Astrocyte of the spinal cord (primary cell): ENCODE measurements at regions not wholly inside any gene's neighbourhood (a gene's known extent, or its start where the extent isn't known, plus 50 kb on each side); places are given as distances from the start of the nearest gene placed in this dataset.

ENCODE experiments used
- DNase-seq: peaks from one replicate; pipeline ENCODE4 v3.0.0; 2011; ENCODE audit warnings: low read depth, low spot score
- H3K4me3 ChIP-seq: 2 replicates; pipeline ENCODE4 v1.5.1; 2011; ENCODE audit warnings: low read depth, mild to moderate bottlenecking, low read length, moderate library complexity
- in situ Hi-C: cut with HindIII; loops from 2 replicates; pipeline ENCODE4 v1.10.0; 2017; ENCODE audit warnings: low sequenced_read_pairs
- TF ChIP-seq, protein P1 (sequence below): IDR thresholded peaks from 2 replicates; pipeline ENCODE4 v1.5.1; 2012; ENCODE audit warnings: low read depth, mild to moderate bottlenecking, low read length, inconsistent platforms

DNA sequence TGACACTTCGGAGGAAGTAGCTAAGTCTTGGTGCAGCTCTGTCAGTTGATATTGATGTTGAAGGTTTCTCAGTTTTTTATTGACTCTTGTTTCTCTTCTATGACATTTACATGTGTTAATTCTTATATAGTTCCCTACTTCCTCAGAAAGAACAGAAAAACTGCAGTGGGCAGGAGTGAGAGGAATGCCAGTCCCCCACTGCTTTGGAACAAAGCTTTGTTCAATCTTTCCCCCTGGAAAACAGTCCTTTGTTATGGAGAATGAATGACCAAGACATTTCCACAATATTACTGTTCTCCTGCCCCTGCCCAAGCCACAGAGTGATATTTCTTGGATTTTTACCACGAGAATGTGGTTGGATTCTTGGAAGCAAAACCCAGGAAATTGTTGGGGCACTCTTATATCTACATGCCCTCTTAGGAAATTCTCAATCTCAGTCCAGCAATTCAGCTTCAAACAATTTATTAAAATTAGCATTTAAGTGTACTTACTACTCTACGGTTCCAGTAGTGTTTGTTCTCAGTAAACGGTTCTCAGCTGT lies 258.0 kb upstream of the KCND2 start:
- H3K4me3 ChIP-seq = no peak overlapping the region
- peak; percentile 42 for DNase-seq
- TF ChIP-seq, protein P1, sequence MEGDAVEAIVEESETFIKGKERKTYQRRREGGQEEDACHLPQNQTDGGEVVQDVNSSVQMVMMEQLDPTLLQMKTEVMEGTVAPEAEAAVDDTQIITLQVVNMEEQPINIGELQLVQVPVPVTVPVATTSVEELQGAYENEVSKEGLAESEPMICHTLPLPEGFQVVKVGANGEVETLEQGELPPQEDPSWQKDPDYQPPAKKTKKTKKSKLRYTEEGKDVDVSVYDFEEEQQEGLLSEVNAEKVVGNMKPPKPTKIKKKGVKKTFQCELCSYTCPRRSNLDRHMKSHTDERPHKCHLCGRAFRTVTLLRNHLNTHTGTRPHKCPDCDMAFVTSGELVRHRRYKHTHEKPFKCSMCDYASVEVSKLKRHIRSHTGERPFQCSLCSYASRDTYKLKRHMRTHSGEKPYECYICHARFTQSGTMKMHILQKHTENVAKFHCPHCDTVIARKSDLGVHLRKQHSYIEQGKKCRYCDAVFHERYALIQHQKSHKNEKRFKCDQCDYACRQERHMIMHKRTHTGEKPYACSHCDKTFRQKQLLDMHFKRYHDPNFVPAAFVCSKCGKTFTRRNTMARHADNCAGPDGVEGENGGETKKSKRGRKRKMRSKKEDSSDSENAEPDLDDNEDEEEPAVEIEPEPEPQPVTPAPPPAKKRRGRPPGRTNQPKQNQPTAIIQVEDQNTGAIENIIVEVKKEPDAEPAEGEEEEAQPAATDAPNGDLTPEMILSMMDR = no peak
- in situ Hi-C loops = no loop called here

DNA sequence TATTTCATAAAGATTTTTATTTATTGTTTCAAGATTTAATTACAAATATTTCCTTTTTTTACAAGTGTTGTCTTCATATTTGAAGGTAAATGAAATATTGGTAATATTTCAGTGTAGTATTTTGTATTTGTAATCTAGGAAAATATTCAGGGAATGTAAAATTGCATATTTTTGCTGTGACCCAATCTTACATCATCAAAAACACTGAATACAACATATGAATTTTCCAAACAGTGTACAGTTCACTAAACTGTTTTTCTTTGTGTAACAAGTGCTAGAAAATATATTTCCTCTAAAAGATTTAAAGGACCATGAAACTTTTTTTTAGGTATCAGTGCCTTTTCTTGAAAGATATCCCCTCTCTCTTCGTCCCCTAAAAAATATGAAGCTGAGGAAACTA lies 251.9 kb upstream of the KCND2 start:
- TF ChIP-seq, protein P1 = no peak
- in situ Hi-C loops = no loop called here
- DNase-seq = no peak
- H3K4me3 ChIP-seq = no peak overlapping the region

DNA sequence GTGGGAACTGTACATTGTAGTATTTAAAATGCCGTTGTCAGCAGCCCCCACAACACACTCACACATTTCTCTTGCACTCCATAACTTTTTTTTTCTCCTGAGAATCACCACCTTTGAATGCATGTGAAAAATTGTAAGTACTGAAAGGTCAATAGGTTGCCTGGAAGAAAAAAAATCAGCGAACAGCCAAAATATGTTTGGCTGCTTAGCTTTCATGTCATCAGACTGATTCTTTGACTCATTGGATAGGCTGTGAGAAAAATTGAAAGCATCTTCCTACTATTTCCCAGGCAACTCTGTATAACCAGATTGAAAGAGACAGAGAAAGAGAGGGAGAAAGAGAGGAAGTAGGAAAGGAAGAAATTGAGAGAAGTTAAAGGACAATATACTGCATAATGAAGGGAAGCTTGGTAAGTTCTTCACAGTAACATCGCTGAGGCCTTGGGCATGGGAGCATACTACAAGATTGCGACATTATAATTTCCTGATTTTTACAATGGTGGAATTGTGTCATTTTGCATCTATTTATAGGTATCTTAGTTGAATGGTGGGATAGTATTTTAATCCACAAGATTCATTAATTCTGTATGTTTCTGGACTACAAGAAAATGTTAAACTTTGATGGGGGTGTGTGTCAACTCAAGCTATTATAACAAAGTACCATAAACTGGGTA lies 249.3 kb upstream of the KCND2 start:
- DNase-seq = peak; percentile 12
- TF ChIP-seq, protein P1 = no peak
- H3K4me3 ChIP-seq = no peak overlapping the region
- in situ Hi-C loops = no loop called here

DNA sequence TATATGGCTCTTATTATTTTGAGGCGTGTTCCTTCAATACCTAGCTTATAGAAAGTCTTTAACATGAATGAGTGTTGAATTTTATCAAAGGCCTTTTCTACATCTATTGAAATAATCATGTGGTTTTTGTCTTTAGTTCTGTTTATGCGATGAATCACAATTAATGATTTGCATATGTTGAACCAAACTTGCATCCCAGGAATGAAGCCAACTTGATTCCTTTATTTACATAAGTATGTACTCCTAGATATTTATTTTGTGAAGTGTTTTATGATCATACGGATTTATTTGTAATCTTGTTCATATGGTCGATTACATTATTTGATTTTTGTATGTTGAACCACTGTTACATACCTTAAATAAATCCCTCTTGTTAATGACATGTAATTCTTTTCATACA lies 244.3 kb upstream of the KCND2 start:
- no peak overlapping the region for H3K4me3 ChIP-seq
- TF ChIP-seq, protein P1 = no peak
- no peak for DNase-seq
- in situ Hi-C loops = no loop called here

DNA sequence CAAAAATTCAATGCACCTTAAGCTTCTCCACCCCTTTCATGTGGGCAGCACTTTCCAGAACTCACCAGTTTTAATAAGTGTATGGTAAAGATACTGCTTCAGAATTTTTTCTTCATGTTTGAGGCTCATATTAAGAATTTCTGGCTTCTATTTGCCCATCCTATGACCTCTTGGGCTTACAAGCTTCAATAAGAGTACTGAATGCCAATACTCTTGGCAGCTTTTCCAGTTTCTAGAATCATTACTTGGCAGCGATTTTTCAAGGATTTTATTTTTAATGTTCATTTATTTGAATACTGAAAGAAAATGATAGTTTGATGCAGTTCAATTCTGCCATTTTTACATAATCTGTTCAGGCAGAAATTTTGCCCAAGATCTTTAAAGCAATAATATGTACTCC lies 242.1 kb upstream of the KCND2 start:
- no peak for DNase-seq
- in situ Hi-C loops = no loop called here
- no peak overlapping the region for H3K4me3 ChIP-seq
- TF ChIP-seq, protein P1 = no peak

DNA sequence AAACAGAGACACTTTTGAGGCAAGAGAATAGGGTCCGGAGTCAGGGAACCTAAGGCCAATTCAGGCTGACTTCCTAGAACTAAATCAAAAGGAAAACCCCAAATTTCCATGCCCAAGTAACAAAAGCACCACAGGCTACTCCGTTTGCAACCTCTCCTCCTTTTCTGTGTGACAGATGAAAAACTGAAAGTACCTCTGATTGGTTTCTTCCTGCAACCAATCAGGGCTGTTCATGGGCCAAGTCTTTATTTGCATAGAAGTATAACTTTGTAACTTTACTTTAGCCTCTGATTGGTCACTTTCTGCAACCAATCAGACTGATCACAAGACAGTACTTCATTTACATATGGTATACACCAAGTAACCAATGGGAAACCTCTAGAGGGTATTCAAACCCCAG lies 239.9 kb upstream of the KCND2 start:
- H3K4me3 ChIP-seq = peak overlapping the region; percentile 15
- DNase-seq = peak; percentile 69
- in situ Hi-C loops = no loop called here
- TF ChIP-seq, protein P1 = no peak
